COLO829 (cell line): ENCODE measurements at regions not wholly inside any gene's neighbourhood (a gene's known extent, or its start where the extent isn't known, plus 50 kb on each side); places are given as distances from the start of the nearest gene placed in this dataset.

Source experiments
- DNase-seq: peaks from one replicate; pipeline ENCODE4 v3.0.0; 2012; ENCODE audit warnings: low spot score

DNA sequence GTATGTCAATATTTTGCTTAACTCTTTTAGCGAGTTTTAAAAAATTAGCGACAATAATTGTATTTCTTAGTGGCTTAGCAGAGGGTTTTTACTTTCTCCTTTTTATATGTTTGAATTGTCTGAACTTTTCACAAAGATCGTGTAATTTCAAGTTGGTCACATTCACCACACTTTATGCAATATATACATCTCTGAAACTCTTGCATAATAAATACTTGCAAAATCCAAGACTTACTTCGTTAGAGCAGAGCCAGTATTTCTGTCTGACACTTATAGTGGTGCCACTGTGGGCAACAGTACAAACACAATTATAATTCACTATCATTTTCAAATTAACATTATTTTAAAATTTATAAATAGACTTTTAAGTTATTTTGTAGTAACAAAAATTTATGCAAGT is 62.0 kb downstream of the SUCNR1 start:
- DNase-seq, result no peak

DNA sequence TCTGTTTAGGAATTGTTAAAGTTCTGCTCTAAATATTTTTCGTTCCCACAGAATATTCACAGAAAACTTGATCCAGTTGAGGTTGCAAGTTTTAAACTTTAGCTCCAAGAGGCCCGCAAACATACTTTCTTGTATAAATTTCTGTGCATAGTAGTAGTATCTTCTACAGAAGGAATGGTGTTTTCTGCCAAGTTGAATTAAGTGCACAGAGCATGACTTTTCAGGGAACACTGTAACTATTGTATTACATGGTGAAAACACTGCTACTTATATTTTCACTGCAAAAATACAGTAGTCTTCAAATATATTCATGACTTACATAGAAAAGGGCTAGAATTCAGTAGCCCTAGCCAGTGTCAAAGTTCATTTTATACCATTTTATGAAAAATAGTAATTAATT is 67.0 kb downstream of the SUCNR1 start:
- DNase-seq, result peak; percentile 68

DNA sequence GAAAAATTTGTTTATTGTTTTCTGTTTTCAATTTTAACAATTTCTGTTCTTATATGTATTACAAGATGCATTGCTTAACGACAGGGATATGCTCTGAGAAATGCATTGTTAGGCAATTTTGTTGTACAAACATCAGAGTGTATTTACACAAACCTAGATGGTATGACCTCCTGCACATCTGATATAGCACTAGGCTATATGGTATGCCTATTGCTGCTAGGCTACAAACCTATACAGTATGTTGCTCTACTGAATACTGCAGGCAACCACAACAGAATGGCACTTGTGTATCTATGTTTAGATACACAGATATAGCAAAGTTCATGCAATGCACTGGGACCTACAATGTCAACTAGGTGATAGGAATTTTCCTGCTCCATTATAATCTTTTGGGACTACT is 70.1 kb downstream of the SUCNR1 start:
- no peak for DNase-seq

DNA sequence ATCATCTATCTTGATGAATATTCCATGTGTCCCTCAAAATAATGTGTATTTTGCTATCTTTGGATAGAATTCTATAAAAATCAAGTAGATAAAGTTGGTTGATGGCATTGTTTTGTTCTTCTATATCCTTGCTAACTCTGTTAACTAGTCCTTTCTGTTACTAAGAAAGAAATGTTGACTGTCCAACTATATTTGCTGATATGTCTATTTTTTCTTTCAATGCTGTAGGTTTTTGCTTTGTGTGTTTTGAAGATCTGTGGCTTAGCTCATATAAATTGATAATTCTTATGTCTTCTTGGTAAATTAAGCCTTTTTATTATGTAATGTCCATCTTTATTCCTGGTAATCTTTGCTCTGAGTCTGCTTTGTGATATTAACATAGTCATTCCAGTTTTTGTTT is 70.9 kb downstream of the SUCNR1 start:
- no peak for DNase-seq

DNA sequence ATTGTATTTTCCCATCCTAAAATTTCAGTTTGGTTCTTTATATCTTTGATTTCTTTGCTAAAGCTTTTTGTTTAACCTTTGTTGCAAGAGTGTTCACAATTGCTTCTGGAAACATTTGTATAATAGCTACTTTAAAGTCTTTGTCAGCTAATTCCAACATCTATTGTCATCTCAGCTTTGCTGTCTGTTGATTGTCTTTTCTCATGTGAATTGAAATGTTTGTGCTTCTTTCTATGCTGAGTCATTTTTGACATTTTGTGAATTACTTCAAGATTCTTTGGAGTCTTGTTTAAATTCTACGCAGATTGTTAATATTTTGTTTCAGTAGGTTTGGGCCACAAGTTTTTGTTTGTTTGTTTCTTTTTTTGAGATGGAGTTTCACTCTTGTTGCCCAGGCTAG is 73.2 kb downstream of the SUCNR1 start:
- DNase-seq, result no peak

DNA sequence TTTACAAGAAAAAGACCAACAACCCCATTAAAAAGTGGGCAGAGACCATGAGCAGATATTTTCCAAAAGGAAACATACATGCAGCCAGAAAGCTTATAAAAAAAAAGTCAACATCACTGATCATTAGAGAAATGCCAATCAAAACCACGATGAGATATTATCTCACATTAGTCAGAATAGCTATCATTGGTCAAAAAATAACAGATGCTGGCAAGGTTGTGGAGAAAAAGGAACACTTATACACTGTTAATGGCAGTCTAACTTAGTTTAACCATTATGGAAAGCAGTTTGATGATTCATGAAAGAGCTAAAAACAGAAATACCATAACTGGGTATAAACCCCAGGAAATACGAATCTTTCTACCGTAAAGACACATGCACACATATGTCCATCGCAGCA is 76.3 kb downstream of the SUCNR1 start:
- no peak for DNase-seq

DNA sequence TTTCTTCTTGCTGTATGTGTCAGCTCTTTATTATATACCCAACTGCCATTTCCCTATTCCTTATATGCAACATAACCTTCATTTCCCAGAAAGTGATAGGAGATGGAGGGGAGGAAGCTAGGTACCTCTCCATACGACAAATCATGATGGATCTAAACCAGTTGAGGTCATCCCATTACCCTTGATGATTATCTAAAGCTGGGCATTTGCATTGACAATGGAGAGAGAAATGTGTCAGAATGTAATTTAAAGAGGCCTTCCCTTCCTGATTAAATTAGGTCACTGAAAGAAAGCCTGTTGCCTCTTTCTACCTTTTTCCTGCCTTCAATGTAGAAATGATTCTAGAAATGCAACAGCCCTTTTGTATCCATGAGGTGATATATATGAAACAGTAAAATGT is 81.9 kb downstream of the SUCNR1 start:
- no peak for DNase-seq

GRCh38 chr3:151960961-151961580 is 87.6 kb downstream of the SUCNR1 start:
- DNase-seq, result no peak

DNA sequence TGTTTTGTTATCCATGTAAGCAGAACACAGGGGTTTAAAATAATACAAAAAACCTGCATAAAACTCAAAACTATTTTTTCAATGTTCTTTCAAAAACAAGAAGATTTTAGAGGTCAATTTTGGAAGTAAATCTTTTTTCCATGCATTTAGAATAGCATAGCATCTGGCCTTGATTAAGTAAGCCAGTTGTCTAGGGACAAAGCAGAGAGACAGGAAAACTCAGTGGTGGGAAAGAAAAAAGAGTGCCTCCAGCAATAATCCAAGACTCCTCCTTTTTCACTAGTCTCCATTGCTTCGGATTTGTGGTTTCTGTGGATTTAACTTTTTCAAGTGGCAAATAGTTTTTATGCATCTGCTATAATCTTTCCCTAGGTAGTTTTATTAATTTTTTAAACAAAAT is 88.9 kb downstream of the SUCNR1 start:
- DNase-seq, result no peak

- DNase-seq, result no peak
These were observed 89.5 kb downstream of the SUCNR1 start for GRCh38 chr3:151962912-151963311.

DNA sequence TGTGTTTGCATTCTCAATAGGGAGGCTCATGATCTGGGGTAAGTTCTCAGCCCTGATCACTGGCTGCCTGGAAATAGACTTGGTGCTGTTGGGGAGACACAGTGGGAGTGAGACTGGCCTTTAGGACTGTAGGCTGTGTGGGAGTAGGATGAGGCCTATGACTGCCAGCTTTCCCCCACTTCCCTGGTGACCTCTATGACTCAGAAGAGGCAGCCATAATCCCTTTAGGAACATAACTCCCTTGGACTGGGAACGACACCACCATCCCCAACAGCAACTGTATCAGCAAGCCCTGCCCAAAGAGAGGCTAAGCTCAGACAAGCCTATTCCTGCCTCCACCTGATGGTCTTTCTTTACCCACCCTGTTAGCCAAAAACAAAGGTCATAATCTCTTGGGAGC is 91.3 kb downstream of the SUCNR1 start:
- no peak for DNase-seq

DNA sequence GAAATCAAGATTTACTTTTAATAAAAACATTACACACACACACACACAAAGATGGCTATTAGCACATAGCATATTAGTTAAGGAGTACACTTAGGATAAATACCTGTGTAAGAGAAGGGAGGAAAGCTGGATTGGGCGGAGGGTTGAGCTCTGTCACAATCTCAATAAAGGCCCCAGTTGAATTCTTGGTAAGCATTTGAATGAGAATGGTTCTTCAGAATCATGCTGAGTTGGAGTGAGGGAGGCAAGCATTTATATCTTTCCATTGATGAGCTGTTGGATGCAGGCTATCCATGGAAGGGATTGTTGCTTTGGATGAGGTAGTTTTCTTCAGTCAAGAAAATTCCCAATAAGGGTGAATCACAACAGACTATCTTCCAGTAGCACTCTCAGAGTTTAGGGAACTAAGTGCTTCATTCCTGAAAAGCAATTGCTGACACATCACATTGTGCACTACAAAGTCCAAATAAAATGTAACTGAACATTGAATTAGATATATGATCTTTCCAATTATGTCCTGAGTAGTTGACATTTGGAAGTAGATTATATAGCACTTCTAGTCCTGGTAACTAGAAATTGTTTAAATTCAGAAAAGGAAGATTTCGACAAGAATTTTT is 95.7 kb downstream of the SUCNR1 start:
- no peak for DNase-seq

GRCh38 chr3:151971814-151972579 is 98.6 kb downstream of the SUCNR1 start:
- no peak for DNase-seq

DNA sequence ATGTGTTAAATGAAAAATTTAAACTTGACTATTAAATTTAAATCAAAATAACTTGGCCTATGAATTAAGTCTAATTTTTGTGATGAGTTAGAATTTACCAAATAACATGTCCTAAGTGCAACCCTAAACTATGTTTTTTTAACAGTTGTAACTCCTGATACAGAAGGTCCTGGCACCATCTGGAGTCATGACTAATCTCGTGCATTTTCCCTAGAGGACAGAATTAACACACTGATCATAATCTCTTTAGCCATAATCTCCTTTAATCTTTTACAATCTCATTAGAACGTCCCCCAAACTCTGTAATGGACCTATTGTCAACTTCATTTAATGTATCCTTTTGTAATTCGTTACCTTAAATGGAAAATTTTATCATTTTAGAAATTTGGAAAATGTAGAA is 100.6 kb downstream of the SUCNR1 start:
- peak; percentile 8 for DNase-seq

- peak; percentile 78 for DNase-seq
These were observed 103.0 kb downstream of the SUCNR1 start for GRCh38 chr3:151976211-151977050.

GRCh38 chr3:151979906-151980305 is 106.5 kb downstream of the SUCNR1 start:
- no peak for DNase-seq

DNA sequence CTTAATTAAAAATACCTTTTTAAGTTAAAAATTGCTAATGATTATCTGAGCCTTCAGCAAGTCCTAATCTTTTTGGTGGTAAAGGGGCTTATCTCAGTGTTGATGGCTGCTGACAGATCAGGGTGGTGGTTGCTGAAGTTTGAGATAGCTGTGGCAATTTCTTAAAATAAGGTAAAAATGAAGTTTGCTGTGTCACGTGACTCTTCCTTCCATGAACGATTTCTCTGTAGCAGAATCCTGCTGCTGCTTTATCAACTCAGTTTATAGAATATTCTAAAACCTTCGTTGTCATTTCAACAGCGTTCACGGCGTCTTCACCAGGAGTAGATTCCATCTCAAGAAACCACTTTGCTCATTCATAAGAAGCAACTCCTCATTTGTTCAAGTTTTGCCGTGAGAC is 110.1 kb downstream of the SUCNR1 start:
- no peak for DNase-seq

DNA sequence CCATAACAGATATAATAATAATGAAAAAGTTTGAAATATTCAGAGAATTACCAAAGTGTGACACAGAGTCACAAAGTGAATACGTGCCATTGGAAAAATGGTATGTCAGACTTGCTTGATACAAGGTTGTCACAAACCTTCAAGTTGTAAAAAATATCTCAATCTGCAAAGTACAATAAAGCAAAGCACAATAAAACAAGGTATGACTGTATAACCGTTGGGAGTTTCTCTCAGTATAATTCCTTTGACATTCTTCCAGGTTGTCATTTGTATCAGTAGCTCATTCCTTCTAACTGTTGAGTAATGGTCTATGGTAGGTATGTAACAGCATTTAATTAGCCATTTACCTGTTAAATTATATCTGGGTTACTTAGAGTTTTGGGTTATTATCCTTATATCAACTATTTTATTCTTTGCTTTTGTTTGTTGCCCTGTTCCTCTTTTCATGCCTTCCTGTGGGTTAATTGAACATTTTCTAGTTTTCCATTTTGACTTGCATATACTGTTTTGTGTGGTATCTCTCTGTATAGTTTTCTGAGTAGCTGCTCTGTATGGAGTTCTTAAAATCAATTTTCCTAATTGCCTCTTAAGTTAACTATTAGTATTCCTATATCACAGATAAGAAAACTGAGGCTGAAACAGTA is 112.5 kb downstream of the SUCNR1 start:
- DNase-seq, result no peak

GRCh38 chr3:151987893-151988292 is 114.5 kb downstream of the SUCNR1 start:
- no peak for DNase-seq

DNA sequence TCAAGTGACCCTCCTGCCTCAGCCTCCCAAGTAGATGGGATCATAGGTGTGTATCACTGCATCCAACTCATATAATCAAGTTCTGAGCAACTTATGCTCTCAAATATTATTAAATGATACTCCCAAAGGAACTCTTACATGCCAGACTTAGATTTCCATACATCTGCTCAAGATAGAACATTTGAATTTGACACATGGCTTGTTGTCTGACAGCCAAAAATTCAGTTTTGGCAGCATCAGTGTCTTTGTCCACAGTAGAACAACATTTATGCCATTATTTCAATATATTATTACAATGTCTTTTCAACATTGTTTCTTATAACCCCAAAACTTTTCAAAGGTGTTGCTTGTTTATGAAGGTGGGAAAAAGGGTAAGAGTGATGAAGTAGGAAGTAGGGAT is 116.2 kb downstream of the SUCNR1 start:
- no peak for DNase-seq

DNA sequence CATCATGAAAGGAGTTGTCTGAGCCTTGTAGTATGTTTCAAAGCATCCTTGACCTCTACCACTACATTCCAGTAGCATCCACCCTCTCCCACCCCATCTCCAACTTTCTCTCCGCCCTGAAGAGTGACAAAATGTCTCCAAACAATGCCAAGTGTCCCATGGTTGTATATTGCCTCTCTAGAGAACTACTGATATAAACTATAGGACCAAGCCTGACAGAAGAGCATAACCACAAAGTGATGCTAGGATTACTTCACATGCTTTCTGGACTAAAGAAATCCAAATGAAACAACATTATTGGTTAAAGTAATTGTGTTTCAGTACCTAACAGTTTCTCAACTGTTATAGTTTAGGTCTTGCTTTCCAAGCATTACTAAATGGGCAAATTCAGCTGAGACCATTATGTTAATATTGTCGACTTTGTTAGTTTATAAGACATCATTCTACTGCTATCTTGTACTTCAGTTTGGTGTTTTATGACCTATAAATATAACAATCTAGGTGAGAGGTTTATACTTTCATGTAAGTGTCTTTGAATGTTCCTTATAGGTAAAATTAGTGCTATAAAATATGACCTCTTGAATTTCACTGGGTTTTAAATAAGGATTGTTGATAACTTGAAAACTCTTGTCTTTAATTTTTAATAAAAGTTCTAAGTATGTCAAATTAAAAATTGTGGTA is 117.4 kb downstream of the SUCNR1 start:
- DNase-seq, result no peak
